NCI-H526 (cell line): ENCODE measurements at regions not wholly inside any gene's neighbourhood (a gene's known extent, or its start where the extent isn't known, plus 50 kb on each side); places are given as distances from the start of the nearest gene placed in this dataset.

ENCODE experiments used
- DNase-seq, 2 experiments: peaks; one replicate each; lab custom pipeline; 2025; lab: John Stamatoyannopoulos, UW

GRCh38 chr14:101229666-101230065 is 326.1 kb upstream of the RTL1 start:
- no peak for DNase-seq

GRCh38 chr14:101230161-101230850 is 326.8 kb upstream of the RTL1 start:
- no peak for DNase-seq

- DNase-seq = no peak
Measured at GRCh38 chr14:101230851-101231550, 327.5 kb upstream of the RTL1 start.

- no peak for DNase-seq
Measured at GRCh38 chr14:101231828-101232227, 328.3 kb upstream of the RTL1 start.

GRCh38 chr14:101232340-101233020 is 328.8 kb upstream of the DIO3 start:
- DNase-seq = no peak

GRCh38 chr14:101233021-101233366 is 328.3 kb upstream of the DIO3 start:
- no peak for DNase-seq

GRCh38 chr14:101233391-101233790 is 327.9 kb upstream of the DIO3 start:
- DNase-seq = no peak

GRCh38 chr14:101233808-101234207 is 327.5 kb upstream of the DIO3 start:
- DNase-seq = no peak

- DNase-seq = no peak
Measured at GRCh38 chr14:101234244-101234937, 326.9 kb upstream of the DIO3 start.

- DNase-seq = no peak
Measured at GRCh38 chr14:101234999-101235334, 326.3 kb upstream of the DIO3 start.

GRCh38 chr14:101235335-101236103 is 325.8 kb upstream of the DIO3 start:
- DNase-seq = peak in 1 of 2 experiments; percentile 72

GRCh38 chr14:101236496-101237251 is 324.6 kb upstream of the DIO3 start:
- DNase-seq = no peak

GRCh38 chr14:101237252-101237616 is 324.1 kb upstream of the DIO3 start:
- DNase-seq = no peak

- DNase-seq = no peak
Measured at GRCh38 chr14:101239065-101239464, 322.2 kb upstream of the DIO3 start.

- DNase-seq = no peak
Measured at GRCh38 chr14:101241147-101241546, 320.1 kb upstream of the DIO3 start.

- no peak for DNase-seq
Measured at GRCh38 chr14:101241807-101242278, 319.5 kb upstream of the DIO3 start.

GRCh38 chr14:101242442-101243385 is 318.6 kb upstream of the DIO3 start:
- DNase-seq = no peak

- DNase-seq = no peak
Measured at GRCh38 chr14:101243587-101244338, 317.5 kb upstream of the DIO3 start.
